ENCODE measurements at regions not wholly inside any gene's neighbourhood (a gene's known extent, or its start where the extent isn't known, plus 50 kb on each side); places are given as distances from the start of the nearest gene placed in this dataset.

DNA sequence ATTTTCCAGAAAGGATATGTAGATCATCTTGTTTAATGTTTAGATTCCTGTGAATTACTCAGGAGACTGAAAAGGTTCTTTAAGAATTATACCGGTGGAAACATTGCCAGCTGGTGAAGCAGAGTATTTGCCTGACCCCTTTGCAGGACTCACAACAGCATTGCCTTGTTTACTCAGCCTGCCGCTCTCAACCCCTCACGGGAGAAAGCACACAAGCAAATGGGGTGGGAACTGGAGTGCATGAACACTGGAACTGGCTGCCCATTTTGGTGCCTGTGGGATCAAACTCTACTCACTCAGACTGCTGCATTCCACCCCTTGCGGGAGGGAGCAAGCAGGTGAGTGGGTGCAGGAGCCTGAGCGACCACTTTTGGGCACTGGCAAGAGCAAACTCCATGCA is 804.7 kb upstream of the SLITRK1 start:
- TF ChIP-seq POLR2AphosphoS5 (IDR thresholded peaks at IDR 0.05; ENCODE audit: low read depth, low read length): no peak
- no peak for TF ChIP-seq FOXP2 (optimal IDR thresholded peaks at IDR 0.05; ENCODE audit: borderline replicate concordance, extremely low read depth, extremely low read length, insufficient read depth)

DNA sequence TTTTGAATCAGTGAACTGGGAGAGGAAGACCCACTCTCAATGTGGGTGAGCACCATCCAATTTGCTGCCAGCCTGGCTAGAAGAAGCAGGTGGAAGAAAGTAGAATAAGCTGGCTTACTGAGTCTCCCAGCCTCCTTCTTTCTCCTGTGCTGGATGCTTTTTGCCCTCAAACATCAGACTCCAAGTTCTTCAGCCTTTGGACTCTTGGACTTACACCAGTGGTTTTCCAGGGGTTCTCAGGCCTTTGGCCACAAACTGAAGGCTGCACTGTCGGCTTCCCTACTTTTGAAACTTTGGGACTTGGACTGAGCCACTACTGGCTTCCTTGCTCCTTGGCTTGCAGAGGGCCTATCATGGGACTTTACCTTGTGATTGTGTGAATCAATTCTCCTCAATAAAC is 804.2 kb upstream of the SLITRK1 start:
- TF ChIP-seq, protein P1, sequence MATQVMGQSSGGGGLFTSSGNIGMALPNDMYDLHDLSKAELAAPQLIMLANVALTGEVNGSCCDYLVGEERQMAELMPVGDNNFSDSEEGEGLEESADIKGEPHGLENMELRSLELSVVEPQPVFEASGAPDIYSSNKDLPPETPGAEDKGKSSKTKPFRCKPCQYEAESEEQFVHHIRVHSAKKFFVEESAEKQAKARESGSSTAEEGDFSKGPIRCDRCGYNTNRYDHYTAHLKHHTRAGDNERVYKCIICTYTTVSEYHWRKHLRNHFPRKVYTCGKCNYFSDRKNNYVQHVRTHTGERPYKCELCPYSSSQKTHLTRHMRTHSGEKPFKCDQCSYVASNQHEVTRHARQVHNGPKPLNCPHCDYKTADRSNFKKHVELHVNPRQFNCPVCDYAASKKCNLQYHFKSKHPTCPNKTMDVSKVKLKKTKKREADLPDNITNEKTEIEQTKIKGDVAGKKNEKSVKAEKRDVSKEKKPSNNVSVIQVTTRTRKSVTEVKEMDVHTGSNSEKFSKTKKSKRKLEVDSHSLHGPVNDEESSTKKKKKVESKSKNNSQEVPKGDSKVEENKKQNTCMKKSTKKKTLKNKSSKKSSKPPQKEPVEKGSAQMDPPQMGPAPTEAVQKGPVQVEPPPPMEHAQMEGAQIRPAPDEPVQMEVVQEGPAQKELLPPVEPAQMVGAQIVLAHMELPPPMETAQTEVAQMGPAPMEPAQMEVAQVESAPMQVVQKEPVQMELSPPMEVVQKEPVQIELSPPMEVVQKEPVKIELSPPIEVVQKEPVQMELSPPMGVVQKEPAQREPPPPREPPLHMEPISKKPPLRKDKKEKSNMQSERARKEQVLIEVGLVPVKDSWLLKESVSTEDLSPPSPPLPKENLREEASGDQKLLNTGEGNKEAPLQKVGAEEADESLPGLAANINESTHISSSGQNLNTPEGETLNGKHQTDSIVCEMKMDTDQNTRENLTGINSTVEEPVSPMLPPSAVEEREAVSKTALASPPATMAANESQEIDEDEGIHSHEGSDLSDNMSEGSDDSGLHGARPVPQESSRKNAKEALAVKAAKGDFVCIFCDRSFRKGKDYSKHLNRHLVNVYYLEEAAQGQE (IDR thresholded peaks at IDR 0.05; ENCODE audit: insufficient read depth in 1 of 2, low read depth in 2 of 2, low read length in 2 of 2): no peak
- no peak for TF ChIP-seq POLR2AphosphoS5 (IDR thresholded peaks at IDR 0.05; ENCODE audit: low read depth, low read length)

DNA sequence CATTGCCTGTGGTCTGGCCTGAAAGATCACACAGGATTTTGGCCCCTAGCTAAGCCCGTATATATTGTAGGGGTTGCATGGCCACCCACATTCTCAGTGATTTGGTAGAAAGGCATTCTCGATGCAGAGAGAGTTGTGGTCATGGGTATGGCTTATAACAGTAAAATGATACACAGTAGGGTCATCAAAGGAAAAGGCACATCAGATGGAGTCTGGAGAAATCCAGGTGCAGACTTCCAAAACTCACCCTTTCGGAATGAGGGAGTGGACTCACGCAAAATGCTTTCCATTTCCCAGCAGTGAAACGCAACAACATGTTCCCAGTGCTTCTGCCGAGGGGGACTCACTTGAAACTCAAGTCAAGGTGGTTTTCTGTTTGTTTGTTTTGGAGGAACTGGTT is 802.5 kb upstream of the SLITRK1 start:
- TF ChIP-seq, protein P1 (IDR thresholded peaks at IDR 0.05; ENCODE audit: insufficient read depth in 1 of 2, low read depth in 2 of 2, low read length in 2 of 2): no peak
- TF ChIP-seq POLR2AphosphoS5 (IDR thresholded peaks at IDR 0.05; ENCODE audit: low read depth, low read length): no peak
- TF ChIP-seq TAF1 (IDR thresholded peaks at IDR 0.05; ENCODE audit: borderline replicate concordance, insufficient read depth, low read length): no peak
- no peak for TF ChIP-seq SIN3A (IDR thresholded peaks at IDR 0.05; ENCODE audit: borderline replicate concordance, insufficient read depth, low read length)
- TF ChIP-seq FOXP2 (optimal IDR thresholded peaks at IDR 0.05; ENCODE audit: borderline replicate concordance, extremely low read depth, extremely low read length, insufficient read depth): no peak

DNA sequence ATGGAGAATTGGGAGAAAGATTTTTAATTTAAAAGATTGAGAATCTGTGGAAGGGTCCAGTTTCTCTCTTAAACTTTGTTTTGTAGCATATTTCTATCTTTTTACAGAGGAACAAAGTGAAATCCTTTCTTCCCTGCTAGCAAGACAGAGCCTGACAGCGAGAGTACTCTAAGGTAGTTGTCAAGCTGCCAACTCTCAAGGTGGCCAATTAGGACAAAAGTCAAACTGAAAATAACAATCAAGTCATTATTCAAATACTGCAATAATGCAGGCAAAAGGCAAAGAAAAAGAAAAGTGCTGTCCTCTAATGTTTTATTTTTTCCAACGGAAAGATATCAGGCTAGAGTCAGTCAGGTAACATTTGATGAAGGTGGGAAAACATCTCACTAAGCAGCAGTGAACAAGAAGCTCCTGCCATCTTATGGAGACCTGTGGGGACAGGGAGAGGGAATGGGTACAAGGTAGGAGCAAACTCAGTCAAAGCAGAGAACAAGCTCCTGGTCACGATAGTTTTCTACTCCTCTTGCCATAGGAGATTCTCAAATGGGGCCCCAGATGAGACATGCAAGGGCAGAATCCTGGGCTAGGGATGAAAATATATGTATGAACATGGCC is 801.9 kb upstream of the SLITRK1 start:
- TF ChIP-seq SIN3A (IDR thresholded peaks at IDR 0.05; ENCODE audit: borderline replicate concordance, insufficient read depth, low read length) (no peak), FOXP2 (optimal IDR thresholded peaks at IDR 0.05; ENCODE audit: borderline replicate concordance, extremely low read depth, extremely low read length, insufficient read depth) (no peak), TAF1 (IDR thresholded peaks at IDR 0.05; ENCODE audit: borderline replicate concordance, insufficient read depth, low read length) (no peak), POLR2AphosphoS5 (IDR thresholded peaks at IDR 0.05; ENCODE audit: low read depth, low read length) (no peak)
- TF ChIP-seq, protein P1 (IDR thresholded peaks at IDR 0.05; ENCODE audit: insufficient read depth in 1 of 2, low read depth in 2 of 2, low read length in 2 of 2): no peak

DNA sequence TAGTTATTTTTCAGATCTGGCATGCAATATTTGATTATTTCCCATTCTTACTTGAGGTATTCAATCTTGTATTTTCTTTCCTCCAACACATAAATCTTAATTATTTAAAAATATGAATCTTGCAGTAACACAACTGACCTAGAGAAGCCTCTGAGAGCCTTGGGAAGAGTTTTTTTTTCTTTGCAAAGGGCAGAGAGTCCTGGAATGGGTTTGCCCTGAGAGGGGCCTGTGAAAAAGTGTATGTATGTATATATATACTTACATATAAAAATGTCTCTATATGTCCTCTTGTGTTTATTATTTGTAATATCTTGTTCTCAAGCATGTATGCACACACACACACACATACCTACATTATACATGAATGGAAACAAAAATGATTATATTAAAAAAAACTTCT is 801.2 kb upstream of the SLITRK1 start:
- TF ChIP-seq SIN3A (IDR thresholded peaks at IDR 0.05; ENCODE audit: borderline replicate concordance, insufficient read depth, low read length) (no peak), POLR2AphosphoS5 (IDR thresholded peaks at IDR 0.05; ENCODE audit: low read depth, low read length) (no peak), TAF1 (IDR thresholded peaks at IDR 0.05; ENCODE audit: borderline replicate concordance, insufficient read depth, low read length) (no peak)

DNA sequence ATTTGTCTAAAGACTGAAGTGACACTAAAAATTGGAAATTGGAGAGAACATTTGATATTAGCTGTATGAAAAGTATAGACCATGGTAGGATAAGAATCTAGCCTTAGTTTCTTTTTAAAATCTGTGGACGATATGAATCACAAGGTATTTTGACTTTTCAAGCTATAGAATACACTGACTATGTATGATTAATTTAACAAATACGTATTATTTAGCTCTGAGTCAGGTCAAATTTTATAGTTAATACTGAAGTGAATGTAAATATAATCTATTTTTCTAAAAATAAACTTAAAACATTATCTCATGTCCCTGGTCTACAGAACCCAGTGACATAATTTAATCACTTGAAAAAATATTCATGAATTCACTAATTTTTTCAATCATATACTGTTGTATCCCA is 795.6 kb upstream of the SLITRK1 start:
- TF ChIP-seq SIN3A (IDR thresholded peaks at IDR 0.05; ENCODE audit: borderline replicate concordance, insufficient read depth, low read length) (no peak), TAF1 (IDR thresholded peaks at IDR 0.05; ENCODE audit: borderline replicate concordance, insufficient read depth, low read length) (no peak), POLR2AphosphoS5 (IDR thresholded peaks at IDR 0.05; ENCODE audit: low read depth, low read length) (no peak), FOXP2 (optimal IDR thresholded peaks at IDR 0.05; ENCODE audit: borderline replicate concordance, extremely low read depth, extremely low read length, insufficient read depth) (no peak)
- TF ChIP-seq, protein P1 (IDR thresholded peaks at IDR 0.05; ENCODE audit: insufficient read depth in 1 of 2, low read depth in 2 of 2, low read length in 2 of 2): no peak
